Fibroblast of lung (primary cell): ENCODE measurements at regions not wholly inside any gene's neighbourhood (a gene's known extent, or its start where the extent isn't known, plus 50 kb on each side); places are given as distances from the start of the nearest gene placed in this dataset.

Source experiments
- CTCF ChIP-seq, 2 donors: IDR thresholded peaks in 1 of 2; conservative IDR thresholded peaks in 1 of 2; 1 replicate in 1 of 2; 2 replicates in 1 of 2; pipeline ENCODE4 v1.5.1; 2011 to 2012; ENCODE audit warnings: low read length in 2 of 2, control low read depth in 1 of 2, inconsistent platforms in 1 of 2, low read depth in 1 of 2, mild to moderate bottlenecking in 1 of 2
- EZH2 ChIP-seq: IDR thresholded peaks from 2 replicates; pipeline ENCODE4 v1.5.1; 2012; ENCODE audit warnings: low read length, control low read depth, mild to moderate bottlenecking; ENCODE audit errors: missing control alignments

- no peak for TF ChIP-seq CTCF (conservative IDR thresholded peaks at IDR 0.05 in 1 of 2, IDR thresholded peaks at IDR 0.05 in 1 of 2; ENCODE audit: low read depth in 1 of 2, low read length in 2 of 2)
- no peak for TF ChIP-seq EZH2
Observed at GRCh38 chr10:31723106-31723750, 205.4 kb downstream of the ARHGAP12 start.
